OCI-LY1 (cell line): ENCODE measurements at regions not wholly inside any gene's neighbourhood (a gene's known extent, or its start where the extent isn't known, plus 50 kb on each side); places are given as distances from the start of the nearest gene placed in this dataset.

Source experiments
- CTCF ChIP-seq: fragments of 200-600 bp; sonication (generic), shearing (Covaris generic); IDR thresholded peaks from 2 replicates; pipeline ENCODE4 v1.5.1; 2017; ENCODE audit warnings: mild to moderate bottlenecking, antibody characterized with exemption, low read length, moderate library complexity, mixed read lengths
- EZH2 ChIP-seq: fragments of 200-600 bp; sonication (generic), shearing (Covaris generic); IDR thresholded peaks from 2 replicates; pipeline ENCODE4 v1.8.0; 2017; ENCODE audit warnings: borderline replicate concordance, mixed run types, mild to moderate bottlenecking, antibody characterized with exemption, low read length, moderate library complexity, mixed read lengths

DNA sequence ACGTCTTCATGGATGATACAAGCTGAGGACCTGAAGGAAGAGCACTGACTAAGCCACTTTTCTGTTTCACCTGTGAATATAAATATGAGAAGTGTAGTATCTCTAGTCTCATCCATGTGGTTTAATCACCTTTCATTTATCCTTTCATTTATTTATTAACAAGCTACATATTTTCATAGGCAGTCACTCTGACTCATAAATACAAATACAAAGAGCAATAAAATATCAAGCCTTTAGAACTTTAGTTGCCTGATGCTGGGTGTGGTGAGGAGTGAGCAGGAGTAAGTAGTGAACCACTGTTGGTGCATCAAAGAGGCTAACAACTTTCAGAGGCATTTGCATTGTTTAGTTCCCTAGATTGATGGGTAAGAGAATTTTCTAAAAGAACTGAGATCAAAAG, 269.0 kb upstream of the C1orf87 start:
- TF ChIP-seq CTCF (no peak), EZH2 (no peak)
